DND-41 (cell line): ENCODE measurements at regions not wholly inside any gene's neighbourhood (a gene's known extent, or its start where the extent isn't known, plus 50 kb on each side); places are given as distances from the start of the nearest gene placed in this dataset.

Experiments
- CTCF ChIP-seq: IDR thresholded peaks from 2 replicates; pipeline ENCODE4 v1.5.1; 2012; ENCODE audit warnings: borderline replicate concordance, low read length, moderate library complexity, mild to moderate bottlenecking; ENCODE audit not compliant: poor library complexity, severe bottlenecking; ENCODE audit errors: extremely low read depth
- EZH2 ChIP-seq: IDR thresholded peaks from 3 replicates; pipeline ENCODE4 v1.6.1; 2012; ENCODE audit warnings: borderline replicate concordance, low read depth, mild to moderate bottlenecking, moderate library complexity, low read length, inconsistent platforms; ENCODE audit not compliant: severe bottlenecking

DNA sequence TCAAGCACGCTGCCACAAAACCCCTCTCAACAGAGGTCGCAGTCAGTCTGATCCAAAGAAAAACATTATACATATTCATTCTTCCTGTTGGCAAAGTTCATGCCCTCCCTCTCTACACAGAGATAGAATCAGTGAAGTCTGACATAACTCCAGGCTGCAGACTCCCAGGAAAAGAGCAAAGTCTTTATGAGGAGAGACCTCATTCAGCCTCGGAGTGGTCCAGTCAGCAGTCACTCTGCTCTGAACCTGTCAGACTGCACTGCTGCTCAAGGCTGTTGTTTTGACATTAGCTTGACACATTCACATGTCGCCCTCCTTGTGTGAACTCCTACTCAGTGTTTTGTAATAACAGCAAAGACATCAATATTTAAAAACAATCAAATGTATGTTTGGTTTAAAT is 241.2 kb upstream of the G2E3 start:
- no peak for TF ChIP-seq CTCF
- no peak for TF ChIP-seq EZH2
